Activated CD4-positive, alpha-beta memory T cell treated with anti-CD3 and anti-CD28 coated beads, Interleukin-2, amount 10 ng/mL, durations not matched to agents 7 days and 5 days (primary cell): ENCODE measurements at regions not wholly inside any gene's neighbourhood (a gene's known extent, or its start where the extent isn't known, plus 50 kb on each side); places are given as distances from the start of the nearest gene placed in this dataset.
"Not testable (repeated sequence)": the region's sequence is repeated elsewhere in the genome, so short reads cannot be mapped to it uniquely, and the experiment has no call there.

ENCODE experiments used
- CTCF ChIA-PET: fragments of 350-600 bp; sonication (Branson Sonifier 250); formaldehyde crosslinking; loops from one replicate; lab custom pipeline; 2021; ENCODE audit warnings: antibody characterized with exemption, inconsistent platforms; lab: Charles Lee
- POLR2A ChIA-PET: fragments of 350-600 bp; sonication (Branson Sonifier 250); formaldehyde crosslinking; loops from one replicate; lab custom pipeline; 2021; ENCODE audit warnings: antibody characterized with exemption; lab: Charles Lee
- DNase-seq: peaks from one replicate; pipeline ENCODE4 v3.0.0-alpha.2; 2020
- H3K27ac Mint-ChIP-seq: one replicate; pipeline ENCODE4 v1.8.0; 2021; ENCODE audit warnings: mild to moderate bottlenecking, mixed read lengths
- H3K27me3 Mint-ChIP-seq: one replicate; pipeline ENCODE4 v1.8.0; 2021; ENCODE audit warnings: mixed read lengths
- H3K36me3 Mint-ChIP-seq: one replicate; pipeline ENCODE4 v1.8.0; 2021; ENCODE audit warnings: low read depth, mixed read lengths
- H3K4me1 Mint-ChIP-seq: one replicate; pipeline ENCODE4 v1.8.0; 2021; ENCODE audit warnings: mixed read lengths
- H3K4me3 Mint-ChIP-seq: one replicate; pipeline ENCODE4 v1.8.0; 2021; ENCODE audit warnings: mild to moderate bottlenecking, mixed read lengths
- H3K9me3 Mint-ChIP-seq: one replicate; pipeline ENCODE4 v1.8.0; 2021; ENCODE audit warnings: mixed read lengths

DNA sequence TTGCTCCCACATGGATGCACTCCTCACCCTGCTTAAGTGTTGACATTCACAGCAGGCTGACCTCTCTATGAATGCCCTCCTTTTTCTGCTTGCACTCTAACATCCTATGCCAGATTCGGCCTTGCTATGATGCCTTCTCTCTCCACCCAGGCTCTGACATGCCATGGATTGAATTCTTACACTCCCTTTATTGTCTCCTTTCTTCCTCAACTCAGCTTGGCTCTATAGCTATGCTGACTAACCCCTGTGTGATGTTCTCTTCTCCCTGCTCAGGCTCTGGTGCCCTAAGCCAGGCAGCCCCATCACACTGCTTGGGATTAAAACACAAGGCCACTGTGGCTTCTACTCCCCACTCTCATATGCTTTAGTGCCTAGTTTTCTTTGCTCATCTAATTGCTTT is 563.7 kb downstream of the NSUN3 start:
- no peaks in the 10 kb centered on the region for H3K9me3 Mint-ChIP-seq
- no peak overlapping the region for H3K27ac Mint-ChIP-seq
- H3K4me1 Mint-ChIP-seq, result no peaks in the 10 kb centered on the region

GRCh38 chr3:94627689-94628088 is 564.8 kb downstream of the NSUN3 start:
- Mint-ChIP-seq H3K9me3 (no peaks in the 10 kb centered on the region), H3K27me3 (no peaks in the 10 kb centered on the region), H3K36me3 (no peaks in the 10 kb centered on the region), H3K4me3 (no peak overlapping the region), H3K4me1 (no peaks in the 10 kb centered on the region), H3K27ac (no peak overlapping the region)
- no peak for DNase-seq
- ChIA-PET POLR2A (no interaction called here), CTCF (no interaction called here)

More for the DNA sequence above, 563.7 kb downstream of the NSUN3 start:
- CTCF ChIA-PET, result no interaction called here
- H3K27me3 Mint-ChIP-seq, result no peaks in the 10 kb centered on the region
- POLR2A ChIA-PET, result no interaction called here
- H3K4me3 Mint-ChIP-seq, result no peak overlapping the region
- no peaks in the 10 kb centered on the region for H3K36me3 Mint-ChIP-seq
- DNase-seq, result no peak

GRCh38 chr3:94643400-94643799 is 580.5 kb downstream of the NSUN3 start:
- H3K36me3 Mint-ChIP-seq, result no peaks in the 10 kb centered on the region
- POLR2A ChIA-PET, result no interaction called here

DNA sequence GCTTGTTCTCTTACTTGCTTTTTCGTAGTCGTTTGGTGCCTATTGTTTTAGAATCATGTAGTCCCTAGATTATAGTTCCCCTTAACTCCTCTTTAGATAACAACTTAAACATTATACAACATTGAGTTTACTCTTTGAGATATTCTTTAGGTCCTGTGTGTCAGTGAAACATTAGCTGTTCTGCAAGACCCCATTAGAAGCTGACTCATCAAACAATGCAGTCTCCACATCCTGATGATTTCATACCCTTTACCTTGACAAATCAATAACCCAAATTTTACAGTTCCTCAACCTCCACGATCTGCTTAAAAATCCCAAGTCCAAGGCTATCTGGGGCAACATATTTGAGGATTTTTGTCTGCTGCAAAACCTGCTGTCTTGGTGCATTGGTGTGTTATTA is 582.9 kb downstream of the NSUN3 start:
- no peaks in the 10 kb centered on the region for H3K36me3 Mint-ChIP-seq
- no peak for DNase-seq
- H3K9me3 Mint-ChIP-seq, result peaks cover 3% of the 10 kb centered on the region
- no peaks in the 10 kb centered on the region for H3K27me3 Mint-ChIP-seq
- H3K4me1 Mint-ChIP-seq, result no peaks in the 10 kb centered on the region
- H3K4me3 Mint-ChIP-seq, result no peak overlapping the region
- CTCF ChIA-PET, result no interaction called here
- POLR2A ChIA-PET, result no interaction called here
- no peak overlapping the region for H3K27ac Mint-ChIP-seq

More at GRCh38 chr3:94643400-94643799, 580.5 kb downstream of the NSUN3 start:
- H3K4me3 Mint-ChIP-seq, result no peak overlapping the region
- no peak overlapping the region for H3K27ac Mint-ChIP-seq
- DNase-seq, result no peak
- CTCF ChIA-PET, result no interaction called here
- no peaks in the 10 kb centered on the region for H3K4me1 Mint-ChIP-seq
- H3K9me3 Mint-ChIP-seq, result peaks cover 2% of the 10 kb centered on the region
- H3K27me3 Mint-ChIP-seq, result no peaks in the 10 kb centered on the region

DNA sequence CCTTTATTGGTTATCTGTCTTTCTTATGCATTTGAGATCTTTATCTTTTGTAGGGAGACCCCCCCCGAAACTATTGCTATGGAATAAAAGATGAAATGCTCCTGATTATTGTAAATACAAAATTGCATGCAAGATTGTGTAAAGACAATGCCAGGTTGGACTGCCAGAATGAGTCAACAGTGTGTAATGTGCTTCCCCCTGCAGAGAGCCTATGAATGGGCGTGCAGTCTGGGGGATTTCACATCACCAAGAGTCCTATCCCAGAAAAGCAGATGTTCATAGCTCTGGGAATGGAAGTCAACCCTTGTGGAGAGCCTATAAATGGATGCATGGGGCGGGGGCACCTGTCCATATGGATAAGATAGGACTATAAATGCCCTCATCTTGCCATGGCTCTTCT is 584.3 kb downstream of the NSUN3 start:
- Mint-ChIP-seq H3K4me1 (no peaks in the 10 kb centered on the region), H3K27ac (no peak overlapping the region), H3K4me3 (no peak overlapping the region), H3K36me3 (no peaks in the 10 kb centered on the region), H3K27me3 (no peaks in the 10 kb centered on the region), H3K9me3 (peaks cover 3% of the 10 kb centered on the region)
- CTCF ChIA-PET, result no interaction called here
- no peak for DNase-seq
- POLR2A ChIA-PET, result no interaction called here

DNA sequence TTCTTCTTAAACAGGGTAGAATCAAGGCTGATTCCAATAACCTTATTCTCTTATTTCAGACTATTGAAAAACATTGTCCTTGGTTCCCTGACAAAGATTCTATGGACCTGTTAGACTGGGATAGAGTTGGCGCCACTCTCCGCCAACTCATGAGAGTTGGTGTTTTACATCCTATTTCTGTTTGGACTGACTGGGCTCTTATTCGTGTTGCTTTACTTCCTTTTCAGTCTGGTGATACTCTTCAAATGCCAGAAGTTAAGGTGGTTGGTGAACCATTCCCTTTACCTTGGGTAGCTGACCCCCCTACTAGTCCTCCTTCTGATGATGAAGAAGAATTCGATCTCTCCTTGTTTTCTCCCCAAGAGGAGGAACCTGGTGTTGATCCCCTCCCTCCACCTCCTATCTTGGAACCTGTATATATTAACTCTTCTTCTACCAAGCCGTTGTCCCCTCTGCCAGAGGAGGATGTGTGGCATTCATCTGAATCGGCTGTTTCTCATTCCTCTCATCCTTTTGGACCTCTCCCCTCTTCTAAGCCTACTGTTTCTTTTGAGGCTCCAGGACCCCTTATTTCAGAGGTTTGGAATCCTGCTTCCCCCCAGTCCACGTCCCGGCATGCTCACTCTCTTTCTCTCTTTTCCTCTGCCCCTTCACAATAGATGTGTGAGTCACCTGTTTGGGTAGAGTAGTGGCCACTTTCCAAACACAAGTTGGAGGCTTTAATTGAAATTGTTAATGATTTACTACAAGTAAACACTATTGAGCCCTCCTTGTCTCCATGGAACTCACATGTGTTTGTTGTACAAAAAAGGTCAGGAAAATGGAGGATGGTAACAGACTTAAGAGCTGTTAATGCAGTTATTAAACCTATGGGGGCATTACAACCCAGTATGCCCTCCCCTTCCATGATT is 585.7 kb downstream of the NSUN3 start:
- H3K4me3 Mint-ChIP-seq, H3K9me3 Mint-ChIP-seq, H3K27me3 Mint-ChIP-seq, POLR2A ChIA-PET, H3K27ac Mint-ChIP-seq, H3K36me3 Mint-ChIP-seq, CTCF ChIA-PET, DNase-seq, H3K4me1 Mint-ChIP-seq: not testable (repeated sequence)

DNA sequence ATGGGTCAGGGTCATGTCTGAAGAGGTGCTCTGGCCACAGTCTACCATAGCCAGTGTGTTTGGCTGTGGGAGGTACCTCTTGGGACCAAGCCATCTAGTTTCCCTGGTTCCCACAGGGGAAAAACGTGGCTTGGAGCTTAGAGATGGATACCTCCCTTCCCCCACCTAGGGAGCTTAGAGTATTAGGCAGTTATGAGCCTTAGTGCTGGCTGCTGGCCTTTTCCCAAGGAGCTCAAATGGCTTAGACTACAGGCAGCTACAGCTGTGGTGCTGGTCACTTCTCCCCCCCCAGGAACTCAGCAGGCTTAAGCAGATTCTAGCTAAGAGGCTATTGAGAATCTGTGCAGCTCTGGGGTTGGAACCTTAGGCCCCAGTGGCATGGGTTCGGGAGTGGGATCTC is 591.2 kb downstream of the NSUN3 start:
- CTCF ChIA-PET, result no interaction called here
- POLR2A ChIA-PET, result no interaction called here

GRCh38 chr3:94665922-94666321 is 603.1 kb downstream of the NSUN3 start:
- H3K4me1 Mint-ChIP-seq, result no peaks in the 10 kb centered on the region
- no peaks in the 10 kb centered on the region for H3K36me3 Mint-ChIP-seq
- CTCF ChIA-PET, result no interaction called here
- POLR2A ChIA-PET, result no interaction called here
- peaks cover 2% of the 10 kb centered on the region for H3K9me3 Mint-ChIP-seq
- H3K27ac Mint-ChIP-seq, result no peak overlapping the region
- no peak overlapping the region for H3K4me3 Mint-ChIP-seq
- DNase-seq, result no peak
- H3K27me3 Mint-ChIP-seq, result no peaks in the 10 kb centered on the region

More for the DNA sequence above, 591.2 kb downstream of the NSUN3 start:
- no peaks in the 10 kb centered on the region for H3K9me3 Mint-ChIP-seq
- H3K27ac Mint-ChIP-seq, result no peak overlapping the region
- no peaks in the 10 kb centered on the region for H3K36me3 Mint-ChIP-seq
- no peaks in the 10 kb centered on the region for H3K4me1 Mint-ChIP-seq
- H3K27me3 Mint-ChIP-seq, result no peaks in the 10 kb centered on the region
- H3K4me3 Mint-ChIP-seq, result no peak overlapping the region
- DNase-seq, result no peak

DNA sequence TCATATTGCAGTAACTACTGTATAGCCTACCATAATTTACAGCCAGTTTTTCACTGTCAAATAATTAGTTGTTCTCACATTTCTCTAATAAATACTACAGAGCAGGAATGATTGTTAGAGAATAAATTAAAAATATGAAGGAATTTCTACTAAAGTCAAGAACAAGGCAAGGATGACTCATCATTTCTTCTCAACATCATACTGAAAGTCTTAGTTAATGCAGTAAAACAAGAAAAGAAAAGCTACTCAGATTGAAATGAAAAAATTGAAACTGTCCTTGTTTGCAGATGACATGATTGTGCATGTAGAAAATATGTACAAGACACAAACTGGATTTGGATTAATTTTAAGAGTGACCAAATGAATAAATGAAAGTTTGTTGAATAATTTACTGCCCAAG is 608.2 kb downstream of the NSUN3 start:
- no peak overlapping the region for H3K4me3 Mint-ChIP-seq
- no peaks in the 10 kb centered on the region for H3K27me3 Mint-ChIP-seq
- peaks cover 10% of the 10 kb centered on the region for H3K9me3 Mint-ChIP-seq
- H3K36me3 Mint-ChIP-seq, result no peaks in the 10 kb centered on the region
- CTCF ChIA-PET, result no interaction called here
- POLR2A ChIA-PET, result no interaction called here
- no peak overlapping the region for H3K27ac Mint-ChIP-seq
- H3K4me1 Mint-ChIP-seq, result no peaks in the 10 kb centered on the region
- no peak for DNase-seq

GRCh38 chr3:94673876-94674275 is 611.0 kb downstream of the NSUN3 start:
- H3K27ac Mint-ChIP-seq, result no peak overlapping the region
- POLR2A ChIA-PET, result no interaction called here
- peaks cover 14% of the 10 kb centered on the region for H3K9me3 Mint-ChIP-seq
- no peak overlapping the region for H3K4me3 Mint-ChIP-seq
- no peak for DNase-seq
- no peaks in the 10 kb centered on the region for H3K27me3 Mint-ChIP-seq
- no peaks in the 10 kb centered on the region for H3K36me3 Mint-ChIP-seq
- CTCF ChIA-PET, result no interaction called here
- H3K4me1 Mint-ChIP-seq, result no peaks in the 10 kb centered on the region

DNA sequence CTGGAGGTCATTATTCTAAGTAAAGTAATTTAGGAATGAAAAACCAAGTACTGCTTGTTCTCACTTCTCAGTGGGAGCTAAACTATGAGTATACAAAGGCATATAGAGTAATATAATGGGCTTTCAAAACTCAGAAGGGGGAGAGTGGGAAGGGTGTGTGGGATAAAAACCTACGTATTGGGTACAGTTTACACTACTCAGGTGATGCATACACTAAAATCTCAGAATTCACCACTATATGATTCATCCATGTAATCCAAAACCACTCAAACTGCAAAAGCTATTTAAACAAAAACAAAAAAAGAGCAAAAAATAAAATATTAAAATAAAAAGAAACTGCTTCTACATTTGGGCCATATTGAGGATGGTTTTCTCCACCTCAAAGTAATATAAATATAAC is 623.3 kb downstream of the NSUN3 start:
- ChIA-PET POLR2A (no interaction called here), CTCF (no interaction called here)
- H3K4me1 Mint-ChIP-seq, result no peaks in the 10 kb centered on the region
- no peak overlapping the region for H3K4me3 Mint-ChIP-seq
- H3K9me3 Mint-ChIP-seq, result no peaks in the 10 kb centered on the region
- H3K27ac Mint-ChIP-seq, result no peak overlapping the region
- no peaks in the 10 kb centered on the region for H3K36me3 Mint-ChIP-seq
- no peak for DNase-seq
- no peaks in the 10 kb centered on the region for H3K27me3 Mint-ChIP-seq

DNA sequence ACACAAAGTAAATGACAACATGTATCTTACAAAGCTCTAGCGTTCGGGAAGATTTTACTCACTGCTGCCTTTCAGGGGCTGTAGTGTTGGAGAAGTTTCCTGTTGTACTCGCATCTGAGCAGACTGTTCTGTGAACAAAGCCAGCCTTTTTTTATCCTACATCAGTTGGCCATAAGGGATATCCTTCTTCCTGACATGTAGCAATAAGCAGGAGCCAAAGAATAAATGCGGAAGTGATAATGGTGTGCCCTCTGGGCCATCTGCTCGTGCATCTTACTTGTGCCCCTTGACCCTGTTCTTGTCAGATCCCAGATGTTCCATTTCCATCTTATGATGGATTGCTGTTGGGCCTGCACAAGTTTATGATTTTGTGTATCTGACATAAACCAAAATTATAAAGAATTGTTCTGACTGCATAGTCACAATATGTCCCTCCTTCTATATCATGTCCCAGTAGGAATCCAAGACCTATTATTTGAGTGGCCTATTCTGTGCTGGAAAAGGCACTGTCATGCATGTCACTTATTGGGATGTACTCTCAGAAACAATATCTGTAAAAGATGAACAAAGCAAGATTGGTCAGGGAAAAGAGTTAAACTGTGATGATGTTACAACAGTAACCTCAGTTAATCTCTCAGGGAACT is 631.3 kb downstream of the NSUN3 start:
- no peaks in the 10 kb centered on the region for H3K36me3 Mint-ChIP-seq
- H3K9me3 Mint-ChIP-seq, result peaks cover 8% of the 10 kb centered on the region
- no peak overlapping the region for H3K4me3 Mint-ChIP-seq
- no peak overlapping the region for H3K27ac Mint-ChIP-seq
- DNase-seq, result no peak
- ChIA-PET CTCF (no interaction called here), POLR2A (no interaction called here)
- H3K27me3 Mint-ChIP-seq, result no peaks in the 10 kb centered on the region
- H3K4me1 Mint-ChIP-seq, result no peaks in the 10 kb centered on the region

DNA sequence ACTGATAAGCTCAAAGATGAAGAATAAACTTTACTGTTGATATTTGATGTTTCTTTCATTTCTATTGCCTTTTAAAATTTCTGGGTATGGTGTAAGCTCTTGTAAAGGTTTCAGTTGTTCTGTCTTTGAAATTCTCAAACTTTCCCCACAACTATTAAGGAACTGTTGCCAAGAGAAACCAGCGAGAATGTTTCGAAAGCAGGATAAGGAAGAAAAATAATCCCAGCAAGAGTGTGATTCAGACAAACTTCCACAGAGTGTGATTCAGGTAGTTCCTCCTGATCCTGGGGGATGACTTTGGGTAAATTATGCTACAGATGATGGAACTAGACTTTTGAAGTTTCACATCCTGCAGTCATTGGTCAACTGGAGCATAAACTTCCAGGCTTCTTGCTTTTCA is 632.0 kb downstream of the NSUN3 start:
- Mint-ChIP-seq H3K4me3 (no peak overlapping the region), H3K36me3 (no peaks in the 10 kb centered on the region), H3K9me3 (peaks cover 8% of the 10 kb centered on the region), H3K27ac (no peak overlapping the region), H3K27me3 (no peaks in the 10 kb centered on the region), H3K4me1 (no peaks in the 10 kb centered on the region)
- no peak for DNase-seq
- ChIA-PET CTCF (no interaction called here), POLR2A (no interaction called here)

- Mint-ChIP-seq H3K9me3 (no peaks in the 10 kb centered on the region), H3K4me1 (no peaks in the 10 kb centered on the region), H3K27ac (no peak overlapping the region), H3K4me3 (no peak overlapping the region), H3K27me3 (no peaks in the 10 kb centered on the region), H3K36me3 (no peaks in the 10 kb centered on the region)
- DNase-seq, result no peak
- ChIA-PET POLR2A (no interaction called here), CTCF (no interaction called here)
Observed at GRCh38 chr3:94704467-94704866, 641.6 kb downstream of the NSUN3 start.
